CD4-positive, alpha-beta T cell treated with Interleukin-10 for 1 hour (primary cell): ENCODE measurements at regions not wholly inside any gene's neighbourhood (a gene's known extent, or its start where the extent isn't known, plus 50 kb on each side); places are given as distances from the start of the nearest gene placed in this dataset.

Source experiments
- DNase-seq: peaks from one replicate; pipeline ENCODE4 v3.0.0-alpha.2; 2020

GRCh38 chr13:74084375-74084935 lies 49.7 kb downstream of the KLF12 start:
- DNase-seq = no peak

DNA sequence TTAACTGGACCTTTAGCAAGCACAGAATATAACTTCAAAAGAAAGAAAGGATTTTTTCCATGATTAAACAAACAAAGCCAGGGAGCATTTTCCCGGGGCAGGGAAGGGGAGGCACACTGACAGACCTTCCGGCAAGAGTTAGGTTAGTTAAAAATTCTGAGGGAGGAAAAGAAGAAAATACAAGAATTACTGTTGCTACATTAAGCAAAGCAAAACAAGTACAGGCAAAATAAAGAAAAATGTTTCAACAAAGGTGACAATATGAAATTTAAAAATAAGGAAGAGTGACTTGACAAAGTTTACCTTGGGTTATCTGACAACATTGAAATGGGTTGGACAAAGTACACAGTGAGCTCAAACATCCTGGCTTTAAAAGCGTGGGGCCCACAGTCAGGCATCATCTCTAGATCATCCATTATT lies 51.5 kb downstream of the KLF12 start:
- no peak for DNase-seq

DNA sequence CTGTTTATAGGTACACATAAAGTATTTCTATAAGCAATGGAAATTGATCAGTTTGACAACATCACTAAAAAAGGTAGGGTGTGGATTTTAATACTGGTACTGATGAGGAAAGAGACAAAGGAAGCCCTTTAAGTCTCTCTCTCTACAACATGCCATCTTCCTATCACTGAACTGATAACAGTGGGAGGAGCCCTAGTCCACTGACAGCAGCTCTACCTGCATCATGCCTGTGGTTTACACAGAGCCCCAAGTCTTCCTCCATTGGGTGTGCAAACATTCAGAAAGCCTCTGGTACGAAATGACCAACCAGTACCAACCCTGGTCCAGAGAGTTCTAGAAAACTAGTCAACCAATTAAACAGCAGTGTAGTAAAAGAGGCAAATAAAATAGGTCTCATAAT lies 53.4 kb downstream of the KLF12 start:
- DNase-seq = peak; percentile 47

GRCh38 chr13:74077792-74078191 lies 56.4 kb downstream of the KLF12 start:
- no peak for DNase-seq

DNA sequence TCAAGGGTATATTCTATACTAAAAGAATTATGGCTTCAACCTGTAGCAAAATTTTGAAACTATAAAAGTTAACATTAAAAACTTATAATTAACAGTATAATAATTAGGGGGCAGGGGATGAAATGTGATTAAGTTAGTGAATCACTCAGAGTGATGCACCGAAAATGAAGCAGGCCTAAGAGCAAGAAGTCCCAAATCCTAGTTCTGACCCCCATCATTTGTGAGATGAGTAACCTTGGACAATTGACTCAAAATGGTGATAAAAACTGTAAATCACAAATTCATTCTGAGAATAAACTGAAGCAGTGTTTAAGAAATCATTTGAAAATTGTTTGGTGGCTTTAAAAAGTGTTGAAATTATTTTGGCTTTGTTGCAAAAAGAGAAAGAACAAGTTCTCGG lies 56.8 kb downstream of the KLF12 start:
- no peak for DNase-seq

DNA sequence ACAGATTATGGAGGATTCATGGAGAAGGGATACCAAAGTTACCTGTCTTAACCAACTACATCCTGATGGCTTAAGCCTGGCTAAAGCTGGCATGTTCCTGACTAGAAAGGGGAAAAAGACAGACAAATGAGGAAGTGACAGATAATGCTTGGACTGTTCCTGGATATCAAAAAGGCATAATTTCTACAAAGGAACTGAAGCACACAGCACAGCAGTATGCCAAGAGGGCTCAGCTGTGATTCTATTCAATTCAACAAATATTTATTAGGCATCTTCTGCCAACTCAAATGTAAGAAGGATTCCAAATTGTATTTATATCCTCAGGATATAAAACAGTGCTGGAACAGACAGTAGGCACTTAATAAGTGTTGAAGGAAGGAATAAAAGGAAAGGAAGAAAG lies 59.5 kb downstream of the KLF12 start:
- DNase-seq = no peak

GRCh38 chr13:74073274-74073673 lies 60.9 kb downstream of the KLF12 start:
- DNase-seq = no peak

DNA sequence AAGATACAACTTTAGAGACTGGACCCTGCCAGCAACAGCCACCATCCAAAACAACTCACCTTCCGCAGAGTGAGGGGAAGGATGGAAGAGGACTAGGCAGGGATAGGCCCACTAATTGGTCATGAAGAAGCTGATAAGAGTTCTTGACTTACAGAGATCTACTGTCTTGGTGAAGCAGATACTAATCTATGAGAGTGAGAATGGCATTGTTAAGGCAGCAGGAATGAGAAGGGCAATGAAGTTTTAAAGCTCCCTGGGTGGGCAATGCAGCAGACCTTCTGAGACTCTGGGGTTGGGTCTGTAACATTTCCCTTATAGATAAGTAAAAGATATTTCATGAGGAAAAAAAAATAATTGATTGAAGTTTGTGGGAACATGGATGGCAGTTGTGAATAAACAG lies 63.7 kb downstream of the KLF12 start:
- no peak for DNase-seq

DNA sequence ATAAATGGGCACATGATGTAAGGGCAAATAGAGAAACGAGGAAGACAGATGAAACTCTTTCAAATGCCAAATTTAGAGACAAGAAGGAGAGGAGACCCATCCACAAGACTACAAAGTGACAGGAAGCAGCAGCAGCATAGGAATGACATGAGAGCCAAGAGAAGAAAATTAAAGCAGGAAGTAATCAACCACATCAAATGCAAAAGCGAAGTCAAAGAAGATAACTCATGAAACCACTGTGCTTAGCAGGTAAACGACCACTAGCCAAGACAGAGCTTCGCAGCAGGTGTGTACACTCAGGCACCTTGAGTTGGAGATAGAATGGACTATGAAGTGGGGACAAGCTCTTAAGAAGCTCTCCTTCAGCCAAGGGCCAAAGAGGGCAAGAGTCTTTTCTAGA lies 64.1 kb downstream of the KLF12 start:
- peak; percentile 71 for DNase-seq

GRCh38 chr13:74068471-74068870 lies 65.7 kb downstream of the KLF12 start:
- no peak for DNase-seq

DNA sequence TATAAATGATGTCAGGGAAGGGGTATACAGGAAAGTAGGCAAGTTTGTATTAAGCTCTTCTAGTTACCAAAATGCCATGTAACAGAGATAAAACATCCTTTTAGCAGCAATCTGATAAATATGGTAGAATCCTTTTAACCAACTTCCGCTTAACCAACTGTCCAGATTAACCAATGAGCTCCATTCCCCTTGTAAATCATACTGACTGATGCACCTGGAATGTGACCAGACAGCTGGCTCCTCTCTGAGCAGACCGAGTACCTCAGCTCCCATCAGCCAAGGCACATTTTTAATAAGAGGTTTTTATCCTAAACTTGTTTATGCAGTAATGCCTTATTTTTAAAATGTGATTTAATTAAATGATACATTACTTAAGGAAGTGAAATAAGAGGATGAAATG lies 66.4 kb downstream of the KLF12 start:
- no peak for DNase-seq

DNA sequence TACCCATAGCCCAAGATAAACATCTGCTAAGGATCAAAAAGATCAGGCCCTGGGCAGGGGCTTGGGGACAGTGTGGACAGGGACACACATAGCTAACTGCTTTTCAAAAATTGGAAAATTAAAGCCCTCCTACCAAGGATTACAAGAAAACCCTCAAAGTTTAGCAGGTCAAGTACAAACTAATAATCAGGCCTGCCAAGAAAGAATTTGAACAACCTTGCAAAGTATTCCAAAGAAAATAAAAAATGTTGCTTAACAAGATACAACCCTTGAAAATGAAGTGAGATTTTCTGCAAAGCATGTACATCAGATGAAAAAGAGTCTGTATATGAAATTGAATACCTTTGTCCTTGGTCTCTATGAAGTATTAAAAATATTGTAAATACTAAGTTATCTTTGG lies 67.3 kb downstream of the KLF12 start:
- no peak for DNase-seq

GRCh38 chr13:74064805-74065312 lies 69.3 kb downstream of the KLF12 start:
- no peak for DNase-seq

- no peak for DNase-seq
Measured at GRCh38 chr13:74063533-74064100, 70.6 kb downstream of the KLF12 start.

- DNase-seq = peak; percentile 41
Measured at GRCh38 chr13:74062933-74063332, 71.3 kb downstream of the KLF12 start.

DNA sequence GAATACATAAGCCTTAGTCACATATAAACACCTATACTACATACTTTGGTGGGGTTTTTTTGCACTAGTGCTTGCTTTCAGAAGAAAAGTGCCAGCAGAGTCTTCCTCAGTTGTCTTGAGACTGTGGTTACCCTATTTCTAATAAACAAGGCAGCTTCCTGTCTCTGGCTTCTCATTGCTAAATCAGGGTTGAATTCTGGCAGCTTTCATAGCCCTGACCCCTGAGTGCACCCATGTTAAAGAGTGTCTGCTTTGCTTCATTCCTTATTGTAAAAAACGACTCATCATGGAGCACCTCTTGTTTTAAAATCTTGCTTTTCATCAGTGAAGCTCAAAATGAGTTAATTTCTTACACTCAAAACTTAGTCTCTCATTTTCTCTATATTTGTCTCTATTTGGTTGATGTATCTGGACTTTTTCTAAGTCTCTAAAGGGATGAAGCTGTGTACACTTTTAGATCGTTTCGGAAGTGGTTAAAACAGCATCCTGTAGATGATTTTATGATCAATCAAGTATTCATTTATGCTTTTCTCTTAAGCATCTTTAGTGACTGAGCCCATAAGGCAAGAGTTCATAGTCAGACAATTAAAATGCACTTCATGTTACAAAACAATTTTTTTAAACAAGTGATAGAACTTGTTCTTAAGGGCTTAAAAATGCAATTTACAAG lies 72.1 kb downstream of the KLF12 start:
- DNase-seq = peak; percentile 61

DNA sequence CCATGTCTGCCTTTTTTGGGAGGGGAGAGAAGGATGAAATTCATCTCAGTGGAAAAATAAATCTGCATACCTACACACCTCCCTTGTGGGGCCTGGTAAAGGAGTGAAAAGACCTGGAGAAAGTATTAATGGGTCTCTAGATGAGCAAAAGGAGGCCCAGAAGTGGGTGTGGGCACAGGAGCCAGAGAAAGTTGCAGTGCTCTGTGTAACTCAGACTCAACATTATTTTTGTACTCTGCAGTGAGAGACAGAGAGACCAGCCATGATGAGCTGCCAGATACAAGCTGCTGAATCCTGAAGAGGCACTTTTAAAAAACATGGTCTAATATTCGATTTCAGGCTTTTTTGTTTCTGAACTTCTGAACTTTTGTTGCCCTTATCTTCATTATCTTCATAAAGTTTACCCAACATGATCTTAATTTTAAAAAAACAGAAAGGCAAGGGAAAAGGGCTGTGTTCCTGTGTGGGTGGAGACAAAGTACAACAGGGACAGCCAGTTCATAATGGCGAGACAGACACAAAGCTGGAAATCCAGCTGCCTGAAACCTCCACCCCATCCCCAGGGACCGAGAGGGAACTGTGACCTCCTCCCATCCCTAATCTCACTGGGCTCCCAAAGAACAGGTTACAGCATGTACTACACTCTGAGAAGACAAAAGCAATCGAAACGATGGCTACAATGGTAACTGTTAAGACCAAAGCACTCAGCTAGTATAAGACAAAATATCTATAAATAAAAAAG lies 77.2 kb downstream of the KLF12 start:
- DNase-seq = no peak

DNA sequence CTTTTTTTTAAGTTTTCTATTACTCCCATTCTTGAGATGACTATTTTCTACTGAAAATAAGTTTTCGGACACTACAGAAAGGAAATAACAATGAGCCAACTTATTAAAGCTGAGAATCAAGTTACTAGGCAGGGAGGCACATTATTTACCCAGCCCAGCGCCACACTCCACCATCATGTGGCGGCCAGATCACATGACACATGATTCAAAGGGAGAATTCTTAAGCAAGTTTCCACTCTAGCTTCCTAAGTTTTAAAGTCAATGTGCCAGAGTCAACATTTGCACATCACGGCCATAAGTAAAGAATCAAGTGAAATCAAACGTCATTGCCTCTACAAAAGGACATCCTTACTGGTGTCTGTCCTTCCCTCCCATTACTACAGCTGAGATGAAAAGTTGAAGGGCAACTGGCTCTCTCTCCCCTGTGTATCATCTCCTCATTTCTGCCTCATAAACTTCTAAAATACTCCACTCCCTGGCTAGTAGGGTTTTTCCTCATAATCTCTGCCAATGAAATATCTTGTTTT lies 81.7 kb downstream of the KLF12 start:
- DNase-seq = no peak

DNA sequence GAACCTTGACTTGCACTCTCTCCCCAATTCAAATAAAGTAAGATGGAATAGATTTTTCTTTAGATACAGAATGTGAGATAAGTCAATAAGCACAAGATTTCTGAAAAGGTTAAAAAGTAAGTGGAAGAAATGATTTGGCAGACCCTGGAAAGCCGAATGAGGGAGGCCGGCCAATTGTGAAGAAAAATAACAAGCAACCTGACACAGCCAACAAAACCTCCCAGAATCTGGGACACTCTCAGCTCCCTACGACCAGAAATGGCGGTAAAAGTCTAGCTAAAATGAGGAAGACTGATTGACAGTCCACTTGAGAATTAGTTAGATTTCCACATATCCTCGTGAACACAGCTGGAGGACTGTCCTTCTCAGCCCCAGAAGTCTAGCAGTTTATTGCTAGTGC lies 85.4 kb downstream of the KLF12 start:
- DNase-seq = no peak

GRCh38 chr13:74047931-74048600 lies 86.1 kb downstream of the KLF12 start:
- DNase-seq = no peak

DNA sequence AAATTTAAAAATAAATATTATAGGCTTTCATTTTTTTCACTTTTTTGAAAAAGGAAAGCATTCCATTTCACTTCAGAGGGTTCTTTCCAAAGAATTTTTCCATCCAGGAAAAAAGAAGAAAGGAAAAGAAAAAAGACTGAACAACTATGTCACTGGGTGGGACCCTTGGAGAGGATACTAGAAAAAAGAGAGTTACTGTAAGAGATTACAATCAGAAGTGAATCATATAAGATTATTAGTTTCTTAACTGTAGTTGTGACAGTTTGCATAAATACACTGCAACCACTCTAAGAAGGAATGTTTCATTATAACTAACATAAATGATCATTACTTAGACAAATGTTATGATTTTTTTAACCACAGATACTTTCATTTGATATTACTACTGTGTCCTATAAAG lies 87.8 kb downstream of the KLF12 start:
- no peak for DNase-seq

GRCh38 chr13:74045583-74045982 lies 88.6 kb downstream of the KLF12 start:
- no peak for DNase-seq

DNA sequence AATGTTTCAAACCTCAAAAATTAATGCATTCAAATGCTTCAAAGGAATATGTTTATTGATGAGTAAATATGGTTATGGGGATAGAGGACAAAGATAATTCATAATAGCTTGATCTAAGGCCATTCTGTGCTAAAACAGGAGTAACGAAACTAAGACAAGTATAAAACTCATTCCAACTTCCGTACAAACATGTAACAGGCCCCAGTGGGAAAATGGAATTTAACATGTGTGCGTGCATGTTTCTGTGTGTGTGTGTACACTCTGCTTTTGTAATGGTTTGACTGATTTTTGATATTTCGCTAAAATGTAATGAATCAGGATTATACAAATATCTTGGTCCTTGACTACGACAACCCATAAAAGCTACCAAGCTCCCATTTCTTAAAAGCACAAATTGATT lies 91.0 kb downstream of the KLF12 start:
- no peak for DNase-seq
